Right lobe of liver (tissue), 6 donors: ENCODE measurements at regions not wholly inside any gene's neighbourhood (a gene's known extent, or its start where the extent isn't known, plus 50 kb on each side); places are given as distances from the start of the nearest gene placed in this dataset.

Experiments
- ATAC-seq, 4 donors: fragments of 200-7000 bp; cut with Tn5 transposase; one replicate each; pipeline ENCODE4 v1.9.1; 2020; ENCODE audit warnings: mild to moderate bottlenecking in 4 of 4, moderate library complexity in 4 of 4
- DNase-seq, 3 donors: peaks; one replicate each; pipeline ENCODE4 v3.0.0-alpha.2; 2020
- H3K27ac ChIP-seq, 3 donors: fragments of 200-600 bp; one replicate each; pipeline ENCODE4 v1.8.0; 2022
- H3K27me3 ChIP-seq, 2 donors: fragments of 200-600 bp; one replicate each; pipeline ENCODE4 v1.8.0; 2022
- H3K36me3 ChIP-seq, 4 donors: fragments of 200-600 bp; sonication (generic) in 1 of 4; one replicate each; pipeline versions ENCODE4 v1.5.1 to v1.8.0; 2017 to 2022; ENCODE audit warnings: control low read depth in 1 of 4
- H3K4me1 ChIP-seq, 4 donors: fragments of 200-600 bp; sonication (generic) in 1 of 4; one replicate each; pipeline versions ENCODE4 v1.5.1 to v1.8.0; 2017 to 2022; ENCODE audit warnings: control low read depth in 1 of 4
- H3K4me3 ChIP-seq, 3 donors: fragments of 200-600 bp; one replicate each; pipeline ENCODE4 v1.8.0; 2022
- H3K9me3 ChIP-seq, 4 donors: fragments of 200-600 bp; sonication (generic) in 1 of 4; one replicate each; pipeline versions ENCODE4 v1.5.1 to v1.8.0; 2017 to 2022; ENCODE audit warnings: control low read depth in 1 of 4
- CTCF ChIP-seq, 4 donors: fragments of 200-600 bp in 3 of 4; fragments of 450-650 bp in 1 of 4; IDR thresholded peaks; one replicate each; pipeline versions ENCODE4 v1.5.1 to v1.8.0; 2016 to 2022; ENCODE audit warnings: antibody characterized with exemption in 4 of 4, mild to moderate bottlenecking in 2 of 4
- POLR2A ChIP-seq: fragments of 450-650 bp; IDR thresholded peaks from one replicate; pipeline ENCODE4 v1.6.1; 2017; ENCODE audit warnings: antibody characterized with exemption, mild to moderate bottlenecking
- WGBS: methylation state at CpG from one replicate; pipeline ENCODE4 v1.1.6; 2018; ENCODE audit warnings: low coverage, low lambda C conversion rate; ENCODE audit not compliant: insufficient coverage; ENCODE audit errors: missing lambda C conversion rate; 5-methylcytosine and 5-hydroxymethylcytosine counted together
- intact Hi-C, 2 donors: fragments of 100-400 bp; cut with DNase I; formaldehyde crosslinking; loops; one replicate each; pipeline versions ENCODE4 v1.11.2 to v1.14.1; 2022
- donor health status: DM: no; HTN: yes; CAD: no.
- donor health status: DM: no; HTN: no; CAD: no.
- donor health status: DM: no; HTN: no; CAD: no.
- donor health status: DM: no; HTN: yes; CAD: no.
- donor health status: DM: no; HTN: yes; CAD: no.

GRCh38 chr3:103644450-103644849 lies 1209.6 kb downstream of the ZPLD1 start:
- Histone ChIP-seq H3K27ac (no peak overlapping the region), H3K27me3 (no peaks in the 10 kb centered on the region), H3K36me3 (no peaks in the 10 kb centered on the region), H3K9me3 (no peaks in the 10 kb centered on the region), H3K4me1 (no peaks in the 10 kb centered on the region), H3K4me3 (no peak overlapping the region)
- no peak for ATAC-seq
- intact Hi-C loops: no loop called here
- 40% methylated on average over 2 of the region's 2 CpGs for WGBS
- DNase-seq: no peak
- TF ChIP-seq POLR2A (no peak), CTCF (IDR thresholded peaks at IDR 0.05) (no peak)

- Histone ChIP-seq H3K9me3 (no peaks in the 10 kb centered on the region), H3K36me3 (no peaks in the 10 kb centered on the region), H3K4me1 (no peaks in the 10 kb centered on the region), H3K27me3 (no peaks in the 10 kb centered on the region), H3K27ac (no peak overlapping the region), H3K4me3 (no peak overlapping the region)
- DNase-seq (no peak), ATAC-seq (no peak)
- intact Hi-C loops: no loop called here
- 57% methylated on average over 1 of the region's 1 CpG for WGBS
- TF ChIP-seq CTCF (IDR thresholded peaks at IDR 0.05) (no peak), POLR2A (no peak)
Measured at GRCh38 chr3:103653996-103654395, 1219.2 kb downstream of the ZPLD1 start.

- ATAC-seq (no peak), DNase-seq (no peak)
- Histone ChIP-seq H3K27me3 (no peaks in the 10 kb centered on the region), H3K9me3 (no peaks in the 10 kb centered on the region), H3K4me1 (no peaks in the 10 kb centered on the region), H3K36me3 (no peaks in the 10 kb centered on the region), H3K27ac (no peak overlapping the region), H3K4me3 (no peak overlapping the region)
- 54% methylated on average over 8 of the region's 8 CpGs for WGBS
- TF ChIP-seq CTCF (IDR thresholded peaks at IDR 0.05): no peak
- no peak for TF ChIP-seq POLR2A
- intact Hi-C loops: no loop called here
Measured at GRCh38 chr3:103657756-103658155, 1222.9 kb downstream of the ZPLD1 start.

GRCh38 chr3:103660810-103661209 lies 1226.0 kb downstream of the ZPLD1 start:
- H3K27me3 ChIP-seq: no peaks in the 10 kb centered on the region
- H3K9me3 ChIP-seq: no peaks in the 10 kb centered on the region
- H3K4me1 ChIP-seq: no peaks in the 10 kb centered on the region
- H3K36me3 ChIP-seq: no peaks in the 10 kb centered on the region
- H3K27ac ChIP-seq: no peak overlapping the region
- no peak for DNase-seq
- WGBS: 46% methylated on average over 2 of the region's 2 CpGs
- intact Hi-C loops: no loop called here
- H3K4me3 ChIP-seq: no peak overlapping the region
- TF ChIP-seq CTCF (IDR thresholded peaks at IDR 0.05): no peak
- TF ChIP-seq POLR2A: no peak
- ATAC-seq: no peak

- Histone ChIP-seq H3K36me3 (no peaks in the 10 kb centered on the region), H3K27me3 (no peaks in the 10 kb centered on the region), H3K4me1 (no peaks in the 10 kb centered on the region), H3K9me3 (no peaks in the 10 kb centered on the region), H3K27ac (no peak overlapping the region), H3K4me3 (no peak overlapping the region)
- intact Hi-C loops: no loop called here
- ATAC-seq (no peak), DNase-seq (no peak)
- 80% methylated on average over 3 of the region's 3 CpGs for WGBS
- TF ChIP-seq POLR2A (no peak), CTCF (IDR thresholded peaks at IDR 0.05) (no peak)
Measured at GRCh38 chr3:103662591-103662990, 1227.8 kb downstream of the ZPLD1 start.
